ENCODE measurements at regions not wholly inside any gene's neighbourhood (a gene's known extent, or its start where the extent isn't known, plus 50 kb on each side); places are given as distances from the start of the nearest gene placed in this dataset.

GRCh38 chr7:85974176-85974575, 669.5 kb upstream of the GRM3 start:
- Histone ChIP-seq H3K27ac (no peak overlapping the region), H3K36me3 (no peaks in the 10 kb centered on the region), H3K9me3 (ENCODE audit: severe bottlenecking) (no peaks in the 10 kb centered on the region), H3K4me3 (ENCODE audit: low read depth, low read length) (no peak overlapping the region), H3K27me3 (ENCODE audit: insufficient read depth, low read depth, severe bottlenecking) (no peaks in the 10 kb centered on the region)
- no peak for DNase-seq
- no peak for TF ChIP-seq CTCF (IDR thresholded peaks at IDR 0.05; ENCODE audit: low read depth, low read length)

GRCh38 chr7:85972504-85973141, 671.1 kb upstream of the GRM3 start:
- no peak for TF ChIP-seq CTCF (IDR thresholded peaks at IDR 0.05; ENCODE audit: low read depth, low read length)
- H3K4me3 ChIP-seq (ENCODE audit: low read depth, low read length), result no peak overlapping the region

GRCh38 chr7:85954961-85955360, 688.7 kb upstream of the GRM3 start:
- H3K36me3 ChIP-seq, result no peaks in the 10 kb centered on the region
- no peak overlapping the region for H3K27ac ChIP-seq
- H3K9me3 ChIP-seq (ENCODE audit: severe bottlenecking), result no peaks in the 10 kb centered on the region
- no peaks in the 10 kb centered on the region for H3K27me3 ChIP-seq (ENCODE audit: insufficient read depth, low read depth, severe bottlenecking)
- no peak for DNase-seq
- no peak for TF ChIP-seq CTCF (IDR thresholded peaks at IDR 0.05; ENCODE audit: low read depth, low read length)
- H3K4me3 ChIP-seq (ENCODE audit: low read depth, low read length), result no peak overlapping the region

More at GRCh38 chr7:85972504-85973141, 671.1 kb upstream of the GRM3 start:
- Histone ChIP-seq H3K36me3 (no peaks in the 10 kb centered on the region), H3K9me3 (ENCODE audit: severe bottlenecking) (no peaks in the 10 kb centered on the region), H3K27ac (no peak overlapping the region), H3K27me3 (ENCODE audit: insufficient read depth, low read depth, severe bottlenecking) (no peaks in the 10 kb centered on the region)
- DNase-seq, result no peak

- Histone ChIP-seq H3K36me3 (no peaks in the 10 kb centered on the region), H3K4me3 (ENCODE audit: low read depth, low read length) (no peak overlapping the region), H3K27ac (no peak overlapping the region), H3K9me3 (ENCODE audit: severe bottlenecking) (no peaks in the 10 kb centered on the region), H3K27me3 (ENCODE audit: insufficient read depth, low read depth, severe bottlenecking) (no peaks in the 10 kb centered on the region)
- no peak for DNase-seq
- TF ChIP-seq CTCF (IDR thresholded peaks at IDR 0.05; ENCODE audit: low read depth, low read length), result no peak
Observed at GRCh38 chr7:85950871-85951270, 692.8 kb upstream of the GRM3 start.

GRCh38 chr7:85950418-85950817, 693.3 kb upstream of the GRM3 start:
- Histone ChIP-seq H3K36me3 (no peaks in the 10 kb centered on the region), H3K9me3 (ENCODE audit: severe bottlenecking) (no peaks in the 10 kb centered on the region), H3K4me3 (ENCODE audit: low read depth, low read length) (no peak overlapping the region), H3K27me3 (ENCODE audit: insufficient read depth, low read depth, severe bottlenecking) (no peaks in the 10 kb centered on the region), H3K27ac (no peak overlapping the region)
- no peak for DNase-seq
- TF ChIP-seq CTCF (IDR thresholded peaks at IDR 0.05; ENCODE audit: low read depth, low read length), result no peak

GRCh38 chr7:85947767-85948166, 695.9 kb upstream of the GRM3 start:
- Histone ChIP-seq H3K36me3 (no peaks in the 10 kb centered on the region), H3K27ac (no peak overlapping the region), H3K4me3 (ENCODE audit: low read depth, low read length) (no peak overlapping the region), H3K27me3 (ENCODE audit: insufficient read depth, low read depth, severe bottlenecking) (no peaks in the 10 kb centered on the region), H3K9me3 (ENCODE audit: severe bottlenecking) (no peaks in the 10 kb centered on the region)
- no peak for DNase-seq
- TF ChIP-seq CTCF (IDR thresholded peaks at IDR 0.05; ENCODE audit: low read depth, low read length), result no peak
